ENCODE measurements at regions not wholly inside any gene's neighbourhood (a gene's known extent, or its start where the extent isn't known, plus 50 kb on each side); places are given as distances from the start of the nearest gene placed in this dataset.

- TF ChIP-seq, protein P1, sequence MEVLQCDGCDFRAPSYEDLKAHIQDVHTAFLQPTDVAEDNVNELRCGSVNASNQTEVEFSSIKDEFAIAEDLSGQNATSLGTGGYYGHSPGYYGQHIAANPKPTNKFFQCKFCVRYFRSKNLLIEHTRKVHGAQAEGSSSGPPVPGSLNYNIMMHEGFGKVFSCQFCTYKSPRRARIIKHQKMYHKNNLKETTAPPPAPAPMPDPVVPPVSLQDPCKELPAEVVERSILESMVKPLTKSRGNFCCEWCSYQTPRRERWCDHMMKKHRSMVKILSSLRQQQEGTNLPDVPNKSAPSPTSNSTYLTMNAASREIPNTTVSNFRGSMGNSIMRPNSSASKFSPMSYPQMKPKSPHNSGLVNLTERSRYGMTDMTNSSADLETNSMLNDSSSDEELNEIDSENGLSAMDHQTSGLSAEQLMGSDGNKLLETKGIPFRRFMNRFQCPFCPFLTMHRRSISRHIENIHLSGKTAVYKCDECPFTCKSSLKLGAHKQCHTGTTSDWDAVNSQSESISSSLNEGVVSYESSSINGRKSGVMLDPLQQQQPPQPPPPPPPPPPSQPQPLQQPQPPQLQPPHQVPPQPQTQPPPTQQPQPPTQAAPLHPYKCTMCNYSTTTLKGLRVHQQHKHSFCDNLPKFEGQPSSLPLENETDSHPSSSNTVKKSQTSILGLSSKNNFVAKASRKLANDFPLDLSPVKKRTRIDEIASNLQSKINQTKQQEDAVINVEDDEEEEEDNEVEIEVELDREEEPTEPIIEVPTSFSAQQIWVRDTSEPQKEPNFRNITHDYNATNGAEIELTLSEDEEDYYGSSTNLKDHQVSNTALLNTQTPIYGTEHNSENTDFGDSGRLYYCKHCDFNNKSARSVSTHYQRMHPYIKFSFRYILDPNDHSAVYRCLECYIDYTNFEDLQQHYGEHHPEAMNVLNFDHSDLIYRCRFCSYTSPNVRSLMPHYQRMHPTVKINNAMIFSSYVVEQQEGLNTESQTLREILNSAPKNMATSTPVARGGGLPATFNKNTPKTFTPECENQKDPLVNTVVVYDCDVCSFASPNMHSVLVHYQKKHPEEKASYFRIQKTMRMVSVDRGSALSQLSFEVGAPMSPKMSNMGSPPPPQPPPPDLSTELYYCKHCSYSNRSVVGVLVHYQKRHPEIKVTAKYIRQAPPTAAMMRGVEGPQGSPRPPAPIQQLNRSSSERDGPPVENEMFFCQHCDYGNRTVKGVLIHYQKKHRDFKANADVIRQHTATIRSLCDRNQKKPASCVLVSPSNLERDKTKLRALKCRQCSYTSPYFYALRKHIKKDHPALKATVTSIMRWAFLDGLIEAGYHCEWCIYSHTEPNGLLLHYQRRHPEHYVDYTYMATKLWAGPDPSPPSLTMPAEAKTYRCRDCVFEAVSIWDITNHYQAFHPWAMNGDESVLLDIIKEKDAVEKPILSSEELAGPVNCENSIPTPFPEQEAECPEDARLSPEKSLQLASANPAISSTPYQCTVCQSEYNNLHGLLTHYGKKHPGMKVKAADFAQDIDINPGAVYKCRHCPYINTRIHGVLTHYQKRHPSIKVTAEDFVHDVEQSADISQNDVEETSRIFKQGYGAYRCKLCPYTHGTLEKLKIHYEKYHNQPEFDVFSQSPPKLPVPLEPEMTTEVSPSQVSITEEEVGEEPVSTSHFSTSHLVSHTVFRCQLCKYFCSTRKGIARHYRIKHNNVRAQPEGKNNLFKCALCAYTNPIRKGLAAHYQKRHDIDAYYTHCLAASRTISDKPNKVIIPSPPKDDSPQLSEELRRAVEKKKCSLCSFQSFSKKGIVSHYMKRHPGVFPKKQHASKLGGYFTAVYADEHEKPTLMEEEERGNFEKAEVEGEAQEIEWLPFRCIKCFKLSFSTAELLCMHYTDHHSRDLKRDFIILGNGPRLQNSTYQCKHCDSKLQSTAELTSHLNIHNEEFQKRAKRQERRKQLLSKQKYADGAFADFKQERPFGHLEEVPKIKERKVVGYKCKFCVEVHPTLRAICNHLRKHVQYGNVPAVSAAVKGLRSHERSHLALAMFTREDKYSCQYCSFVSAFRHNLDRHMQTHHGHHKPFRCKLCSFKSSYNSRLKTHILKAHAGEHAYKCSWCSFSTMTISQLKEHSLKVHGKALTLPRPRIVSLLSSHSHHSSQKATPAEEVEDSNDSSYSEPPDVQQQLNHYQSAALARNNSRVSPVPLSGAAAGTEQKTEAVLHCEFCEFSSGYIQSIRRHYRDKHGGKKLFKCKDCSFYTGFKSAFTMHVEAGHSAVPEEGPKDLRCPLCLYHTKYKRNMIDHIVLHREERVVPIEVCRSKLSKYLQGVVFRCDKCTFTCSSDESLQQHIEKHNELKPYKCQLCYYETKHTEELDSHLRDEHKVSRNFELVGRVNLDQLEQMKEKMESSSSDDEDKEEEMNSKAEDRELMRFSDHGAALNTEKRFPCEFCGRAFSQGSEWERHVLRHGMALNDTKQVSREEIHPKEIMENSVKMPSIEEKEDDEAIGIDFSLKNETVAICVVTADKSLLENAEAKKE (CRISPR knock-in tag; IDR thresholded peaks at IDR 0.05): no peak
Observed at GRCh38 chr14:104348741-104349140, 210.4 kb downstream of the KIF26A start (continued).

DNA sequence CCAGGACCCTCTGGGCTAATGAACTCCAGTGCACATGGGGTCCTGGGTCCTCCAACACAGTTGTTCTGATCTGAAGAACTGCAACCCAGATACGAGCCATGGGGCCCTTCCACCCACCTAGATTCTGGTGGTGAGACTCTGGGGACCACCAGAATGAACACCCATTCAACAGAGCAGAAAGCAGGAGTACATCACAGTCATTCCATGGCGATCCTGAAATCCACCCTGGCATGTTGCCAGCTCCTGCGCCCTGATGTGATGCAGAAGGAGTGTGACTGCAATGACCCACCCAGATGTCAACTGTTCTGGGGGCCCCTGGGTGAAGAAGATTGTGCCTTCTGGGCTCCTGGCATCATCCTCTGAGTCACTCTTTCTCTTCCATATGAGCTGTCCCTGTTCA is 211.6 kb downstream of the KIF26A start:
- no peak overlapping the region for H3K4me3 Mint-ChIP-seq
- peaks cover 2% of the 10 kb centered on the region for H3K27me3 Mint-ChIP-seq (ENCODE audit: insufficient read depth, low read depth, poor library complexity)
- H3K27ac ChIP-seq (ENCODE audit: low read depth): no peak overlapping the region

More for the DNA sequence above, 211.6 kb downstream of the KIF26A start:
- DNase-seq (ENCODE audit: low spot score): no peak
- no peaks in the 10 kb centered on the region for H3K36me3 Mint-ChIP-seq (ENCODE audit: low read depth)
- H4K20me1 ChIP-seq (replicated peaks; ENCODE audit: insufficient read depth): no peaks in the 10 kb centered on the region
- peaks cover 2% of the 10 kb centered on the region; the same call in 2 of the 3 replicates for H3K9me3 Mint-ChIP-seq
- H3F3A ChIP-seq (replicated peaks; ENCODE audit: low read depth): no peaks in the 10 kb centered on the region
- H3K4me2 ChIP-seq: no peak overlapping the region
- ATAC-seq: no peak
- H3K79me2 ChIP-seq (replicated peaks; ENCODE audit: insufficient read depth): no peaks in the 10 kb centered on the region
- no peak overlapping the region for H2AFZ ChIP-seq
- H3K27ac Mint-ChIP-seq: no peak overlapping the region
- TF ChIP-seq ZNF114 (CRISPR knock-in tag; IDR thresholded peaks at IDR 0.05) (no peak), REST (IDR thresholded peaks at IDR 0.05; ENCODE audit: unreplicated experiment) (no peak)
- no peaks in the 10 kb centered on the region for H3K27me3 ChIP-seq (ENCODE audit: insufficient read depth)
- no peaks in the 10 kb centered on the region; the same call in 2 of the 3 replicates for H3K4me1 Mint-ChIP-seq
- no peak overlapping the region for H3K4me3 ChIP-seq
- H3K36me3 ChIP-seq (ENCODE audit: insufficient read depth): no peaks in the 10 kb centered on the region
- no peaks in the 10 kb centered on the region for H3K4me1 ChIP-seq (ENCODE audit: insufficient read depth)
- no peaks in the 10 kb centered on the region for H3K9me2 ChIP-seq (ENCODE audit: insufficient read depth)

All from GM23338 (cell line).